Suppressor macrophage treated with lipopolysaccharide for 4 hours (primary cell): ENCODE measurements at regions not wholly inside any gene's neighbourhood (a gene's known extent, or its start where the extent isn't known, plus 50 kb on each side); places are given as distances from the start of the nearest gene placed in this dataset.

Experiments
- DNase-seq: peaks from one replicate; pipeline ENCODE4 v3.0.0-alpha.2; 2020

GRCh38 chr11:134481933-134482527, 70.0 kb upstream of the B3GAT1 start:
- DNase-seq = no peak

GRCh38 chr11:134481135-134481534, 69.1 kb upstream of the B3GAT1 start:
- DNase-seq = no peak

- no peak for DNase-seq
These were observed 68.2 kb upstream of the B3GAT1 start for GRCh38 chr11:134480136-134480712.

GRCh38 chr11:134479206-134480135, 67.4 kb upstream of the B3GAT1 start:
- no peak for DNase-seq

GRCh38 chr11:134478611-134479010, 66.6 kb upstream of the B3GAT1 start:
- DNase-seq = no peak

- no peak for DNase-seq
These were observed 66.1 kb upstream of the B3GAT1 start for GRCh38 chr11:134478176-134478575.

GRCh38 chr11:134477486-134477885, 65.4 kb upstream of the B3GAT1 start:
- DNase-seq = no peak

GRCh38 chr11:134476435-134477021, 64.5 kb upstream of the B3GAT1 start:
- no peak for DNase-seq

- no peak for DNase-seq
These were observed 63.9 kb upstream of the B3GAT1 start for GRCh38 chr11:134475951-134476350.

GRCh38 chr11:134474942-134475341, 62.9 kb upstream of the B3GAT1 start:
- no peak for DNase-seq

- no peak for DNase-seq
These were observed 62.2 kb upstream of the B3GAT1 start for GRCh38 chr11:134474070-134474860.

GRCh38 chr11:134471716-134472455, 59.8 kb upstream of the B3GAT1 start:
- no peak for DNase-seq

- DNase-seq = no peak
These were observed 59.2 kb upstream of the B3GAT1 start for GRCh38 chr11:134471087-134471715.

GRCh38 chr11:134470238-134470637, 58.2 kb upstream of the B3GAT1 start:
- DNase-seq = no peak

GRCh38 chr11:134469627-134470026, 57.6 kb upstream of the B3GAT1 start:
- peak; percentile 1 for DNase-seq

- DNase-seq = no peak
These were observed 56.8 kb upstream of the B3GAT1 start for GRCh38 chr11:134468796-134469195.

GRCh38 chr11:134468081-134468668, 56.1 kb upstream of the B3GAT1 start:
- DNase-seq = no peak

GRCh38 chr11:134466610-134467567, 54.8 kb upstream of the B3GAT1 start:
- DNase-seq = no peak

GRCh38 chr11:134466156-134466555, 54.1 kb upstream of the B3GAT1 start:
- DNase-seq = no peak
